ENCODE measurements at regions not wholly inside any gene's neighbourhood (a gene's known extent, or its start where the extent isn't known, plus 50 kb on each side); places are given as distances from the start of the nearest gene placed in this dataset.

DNA sequence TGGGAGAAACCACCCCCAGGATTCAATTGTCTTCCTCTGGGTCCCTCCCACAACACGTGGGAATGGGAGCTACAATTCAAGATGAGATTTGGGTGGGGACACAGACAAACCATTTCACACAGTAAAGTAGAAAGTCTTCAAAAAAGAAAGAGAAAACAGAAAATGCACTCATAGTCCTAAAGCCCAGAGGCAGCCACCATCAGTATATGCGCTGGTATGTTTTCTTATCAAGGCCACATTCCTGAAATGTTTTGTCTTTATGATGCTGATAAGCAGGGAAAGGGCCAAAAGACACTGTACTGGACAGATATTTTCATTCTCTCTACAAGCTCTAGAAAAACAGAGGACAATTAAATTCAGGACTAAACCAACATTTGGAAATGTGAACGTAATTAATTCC, 375.8 kb upstream of the TSHZ3 start:
- TF ChIP-seq, protein P1, sequence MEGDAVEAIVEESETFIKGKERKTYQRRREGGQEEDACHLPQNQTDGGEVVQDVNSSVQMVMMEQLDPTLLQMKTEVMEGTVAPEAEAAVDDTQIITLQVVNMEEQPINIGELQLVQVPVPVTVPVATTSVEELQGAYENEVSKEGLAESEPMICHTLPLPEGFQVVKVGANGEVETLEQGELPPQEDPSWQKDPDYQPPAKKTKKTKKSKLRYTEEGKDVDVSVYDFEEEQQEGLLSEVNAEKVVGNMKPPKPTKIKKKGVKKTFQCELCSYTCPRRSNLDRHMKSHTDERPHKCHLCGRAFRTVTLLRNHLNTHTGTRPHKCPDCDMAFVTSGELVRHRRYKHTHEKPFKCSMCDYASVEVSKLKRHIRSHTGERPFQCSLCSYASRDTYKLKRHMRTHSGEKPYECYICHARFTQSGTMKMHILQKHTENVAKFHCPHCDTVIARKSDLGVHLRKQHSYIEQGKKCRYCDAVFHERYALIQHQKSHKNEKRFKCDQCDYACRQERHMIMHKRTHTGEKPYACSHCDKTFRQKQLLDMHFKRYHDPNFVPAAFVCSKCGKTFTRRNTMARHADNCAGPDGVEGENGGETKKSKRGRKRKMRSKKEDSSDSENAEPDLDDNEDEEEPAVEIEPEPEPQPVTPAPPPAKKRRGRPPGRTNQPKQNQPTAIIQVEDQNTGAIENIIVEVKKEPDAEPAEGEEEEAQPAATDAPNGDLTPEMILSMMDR (IDR thresholded peaks at IDR 0.05) = no peak
- TF ChIP-seq POLR2A (IDR thresholded peaks at IDR 0.05; ENCODE audit: low read depth) = no peak

All from esophagus muscularis mucosa (tissue), 3 donors.